Left lung (tissue), 4 donors: ENCODE measurements at regions not wholly inside any gene's neighbourhood (a gene's known extent, or its start where the extent isn't known, plus 50 kb on each side); places are given as distances from the start of the nearest gene placed in this dataset.
"Not testable (repeated sequence)": the region's sequence is repeated elsewhere in the genome, so short reads cannot be mapped to it uniquely, and the experiment has no call there.

Source experiments
- ATAC-seq: fragments of 200-7000 bp; cut with Tn5 transposase; one replicate; pipeline ENCODE4 v1.9.1; 2020; ENCODE audit warnings: moderate library complexity
- DNase-seq, 4 donors: peaks; one replicate each; pipeline ENCODE4 v3.0.0-alpha.2; 2013 to 2020
- H3K27ac ChIP-seq, 2 donors: fragments of 200-600 bp; sonication (generic) in 1 of 2; one replicate each; pipeline versions ENCODE4 v1.5.0 to v1.8.0; 2020 to 2021
- H3K27me3 ChIP-seq, 2 donors: fragments of 200-600 bp; sonication (generic) in 1 of 2; one replicate each; pipeline versions ENCODE4 v1.5.0 to v1.8.0; 2020 to 2021
- H3K36me3 ChIP-seq, 2 donors: fragments of 200-600 bp; sonication (generic) in 1 of 2; one replicate each; pipeline versions ENCODE4 v1.5.0 to v1.8.0; 2020 to 2021
- H3K4me1 ChIP-seq, 2 donors: fragments of 200-600 bp; one replicate each; pipeline ENCODE4 v1.8.0; 2021
- H3K4me3 ChIP-seq, 2 donors: fragments of 200-600 bp; sonication (generic) in 1 of 2; one replicate each; pipeline versions ENCODE4 v1.5.0 to v1.8.0; 2020 to 2021; ENCODE audit warnings: mild to moderate bottlenecking in 1 of 2
- H3K9me3 ChIP-seq, 2 donors: fragments of 200-600 bp; sonication (generic) in 1 of 2; one replicate each; pipeline versions ENCODE4 v1.5.0 to v1.8.0; 2020 to 2021
- CTCF ChIP-seq, 2 donors: fragments of 200-600 bp; sonication (generic) in 1 of 2; IDR thresholded peaks; one replicate each; pipeline versions ENCODE4 v1.5.0 to v1.8.0; 2021; ENCODE audit warnings: antibody characterized with exemption in 2 of 2
- intact Hi-C, 2 donors: fragments of 100-400 bp; cut with DNase I; formaldehyde crosslinking; loops; one replicate each; pipeline versions ENCODE4 v1.11.2 to v1.14.2; 2022
- donor health status: DM: no; HTN: yes; CAD: no.
- donor health status: DM: no; HTN: no; CAD: no.

GRCh38 chr7:22040923-22041595, 95.4 kb upstream of the CDCA7L start:
- no peaks in the 10 kb centered on the region for H3K9me3 ChIP-seq

DNA sequence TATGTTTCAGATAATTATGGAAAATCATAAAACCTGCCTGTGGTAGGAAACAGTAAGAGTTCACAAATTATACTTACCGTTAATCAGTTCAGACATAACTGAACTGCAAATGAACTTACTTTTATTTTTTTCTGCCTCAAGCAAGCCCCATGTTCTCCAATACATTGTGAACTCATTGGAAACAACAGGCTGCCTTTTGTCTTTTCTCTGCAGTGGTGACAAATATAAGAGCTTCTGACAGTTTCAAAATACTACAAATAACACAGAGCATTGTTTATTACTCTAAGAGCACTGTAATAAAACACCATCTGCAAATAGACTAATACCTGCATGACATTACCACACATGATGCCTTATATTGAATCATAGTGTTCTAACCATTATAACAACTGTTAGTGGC, 94.0 kb upstream of the CDCA7L start:
- DNase-seq = no peak
- intact Hi-C loops = no loop called here
- TF ChIP-seq CTCF (IDR thresholded peaks at IDR 0.05) = no peak

More at GRCh38 chr7:22040923-22041595, 95.4 kb upstream of the CDCA7L start:
- DNase-seq = no peak
- no peak overlapping the region for H3K27ac ChIP-seq
- H3K36me3 ChIP-seq = no peaks in the 10 kb centered on the region
- no peaks in the 10 kb centered on the region for H3K4me1 ChIP-seq
- ATAC-seq = no peak
- H3K4me3 ChIP-seq = no peak overlapping the region
- no peaks in the 10 kb centered on the region for H3K27me3 ChIP-seq
- intact Hi-C loops = no loop called here
- TF ChIP-seq CTCF (IDR thresholded peaks at IDR 0.05) = no peak

DNA sequence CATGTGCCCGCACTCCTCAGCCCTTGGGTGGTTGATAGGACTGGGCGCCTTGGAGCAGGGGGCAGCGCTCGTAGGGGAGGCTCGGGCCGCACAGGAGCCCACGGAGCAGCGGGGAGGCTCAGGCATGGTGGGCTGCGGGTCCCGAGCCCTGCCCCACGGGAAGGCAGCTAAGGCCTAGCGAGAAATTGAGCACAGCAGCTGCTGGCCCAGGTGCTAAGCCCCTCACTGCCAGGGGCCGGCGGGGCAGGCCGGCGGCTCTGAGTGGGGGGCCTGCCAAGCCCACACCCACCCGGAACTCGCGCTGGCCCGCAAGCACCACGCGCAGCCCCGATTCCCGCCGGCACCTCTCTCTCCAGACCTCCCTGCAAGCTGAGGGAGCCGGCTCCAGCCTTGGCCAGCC, 86.7 kb upstream of the CDCA7L start:
- H3K4me3 ChIP-seq, H3K27me3 ChIP-seq, intact Hi-C loops, H3K36me3 ChIP-seq, H3K4me1 ChIP-seq, H3K9me3 ChIP-seq, H3K27ac ChIP-seq, DNase-seq, ATAC-seq: not testable (repeated sequence)

More for the DNA sequence above, 94.0 kb upstream of the CDCA7L start:
- H3K9me3 ChIP-seq = no peaks in the 10 kb centered on the region
- no peaks in the 10 kb centered on the region for H3K27me3 ChIP-seq
- ATAC-seq = no peak
- no peaks in the 10 kb centered on the region for H3K36me3 ChIP-seq
- no peak overlapping the region for H3K27ac ChIP-seq
- no peak overlapping the region for H3K4me3 ChIP-seq
- H3K4me1 ChIP-seq = no peaks in the 10 kb centered on the region

GRCh38 chr7:22028656-22029055, 83.0 kb upstream of the CDCA7L start:
- H3K27me3 ChIP-seq, ATAC-seq, intact Hi-C loops, H3K9me3 ChIP-seq, H3K27ac ChIP-seq, DNase-seq, H3K4me1 ChIP-seq, H3K4me3 ChIP-seq, H3K36me3 ChIP-seq: not testable (repeated sequence)

DNA sequence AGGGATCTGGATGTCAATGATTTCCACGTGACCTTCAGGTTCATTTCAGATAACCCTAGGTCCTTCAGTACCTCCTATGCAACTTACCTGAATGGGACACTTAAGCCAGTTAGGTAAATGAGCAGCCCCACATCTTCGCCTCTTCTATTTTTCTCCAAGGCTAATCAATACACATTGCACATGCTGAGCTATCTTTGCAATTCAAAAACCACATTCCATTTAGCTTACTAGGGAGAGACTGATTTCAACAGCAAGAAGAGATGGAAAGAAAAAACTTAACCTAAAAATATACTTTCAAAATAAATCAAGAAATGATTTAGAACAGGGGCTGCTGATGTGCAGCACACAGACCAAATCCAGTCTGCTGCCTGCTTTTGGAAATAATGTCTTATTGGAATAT, 81.8 kb upstream of the CDCA7L start:
- intact Hi-C loops = no loop called here
- no peak overlapping the region for H3K4me3 ChIP-seq
- H3K4me1 ChIP-seq = no peaks in the 10 kb centered on the region
- H3K36me3 ChIP-seq = no peaks in the 10 kb centered on the region
- DNase-seq (no peak), ATAC-seq (no peak)
- H3K27me3 ChIP-seq = peaks cover 0 to 4% of the 10 kb centered on the region in 2 donors
- TF ChIP-seq CTCF (IDR thresholded peaks at IDR 0.05) = no peak
- no peaks in the 10 kb centered on the region for H3K9me3 ChIP-seq
- H3K27ac ChIP-seq = no peak overlapping the region

GRCh38 chr7:22025983-22026382, 80.3 kb upstream of the CDCA7L start:
- no peaks in the 10 kb centered on the region for H3K4me1 ChIP-seq
- intact Hi-C loops = no loop called here
- no peak overlapping the region for H3K4me3 ChIP-seq
- H3K36me3 ChIP-seq = no peaks in the 10 kb centered on the region
- no peaks in the 10 kb centered on the region for H3K9me3 ChIP-seq
- peaks cover 0 to 4% of the 10 kb centered on the region in 2 donors for H3K27me3 ChIP-seq
- no peak for TF ChIP-seq CTCF (IDR thresholded peaks at IDR 0.05)
- no peak for DNase-seq
- H3K27ac ChIP-seq = no peak overlapping the region
- no peak for ATAC-seq
